Immature natural killer cell (primary cell): ENCODE measurements at regions not wholly inside any gene's neighbourhood (a gene's known extent, or its start where the extent isn't known, plus 50 kb on each side); places are given as distances from the start of the nearest gene placed in this dataset.

Source experiments
- DNase-seq, 3 donors: peaks; one replicate each; pipeline ENCODE4 v3.0.0; 2022; ENCODE audit warnings: mixed read lengths in 1 of 3
- H3K27ac Mint-ChIP-seq, 6 donors: one replicate each; pipeline ENCODE4 v1.8.0; 2020; ENCODE audit warnings: mixed read lengths in 6 of 6, mild to moderate bottlenecking in 5 of 6, inconsistent platforms in 4 of 6, moderate library complexity in 3 of 6
- H3K27me3 Mint-ChIP-seq, 3 donors: one replicate each; pipeline ENCODE4 v1.8.0; 2020 to 2021; ENCODE audit warnings: low read depth in 3 of 3, mild to moderate bottlenecking in 3 of 3, mixed read lengths in 3 of 3, moderate library complexity in 3 of 3, inconsistent platforms in 1 of 3
- H3K36me3 Mint-ChIP-seq, 3 donors: one replicate each; pipeline ENCODE4 v1.8.0; 2020; ENCODE audit warnings: mixed read lengths in 3 of 3, inconsistent platforms in 2 of 3, mild to moderate bottlenecking in 2 of 3
- H3K4me1 Mint-ChIP-seq, 2 donors: one replicate each; pipeline ENCODE4 v1.8.0; 2020; ENCODE audit warnings: inconsistent platforms in 2 of 2, mild to moderate bottlenecking in 2 of 2, mixed read lengths in 2 of 2, moderate library complexity in 1 of 2
- H3K4me3 Mint-ChIP-seq, 5 donors: one replicate each; pipeline ENCODE4 v1.8.0; 2020; ENCODE audit warnings: mild to moderate bottlenecking in 5 of 5, mixed read lengths in 5 of 5, inconsistent platforms in 3 of 5, moderate library complexity in 3 of 5
- H3K9me3 Mint-ChIP-seq, 6 donors: one replicate each; pipeline ENCODE4 v1.8.0; 2020; ENCODE audit warnings: mild to moderate bottlenecking in 6 of 6, mixed read lengths in 6 of 6, inconsistent platforms in 4 of 6, moderate library complexity in 3 of 6

GRCh38 chr6:139920776-139921100, 546.3 kb upstream of the CITED2 start:
- no peaks in the 10 kb centered on the region for H3K4me1 Mint-ChIP-seq
- H3K9me3 Mint-ChIP-seq: no peaks in the 10 kb centered on the region
- peaks cover 0 to 12% (median 5%) of the 10 kb centered on the region in 3 donors for H3K27me3 Mint-ChIP-seq
- H3K4me3 Mint-ChIP-seq: no peak overlapping the region
- H3K36me3 Mint-ChIP-seq: no peaks in the 10 kb centered on the region
- DNase-seq: no peak
- H3K27ac Mint-ChIP-seq: no peak overlapping the region

- H3K36me3 Mint-ChIP-seq: no peaks in the 10 kb centered on the region
- H3K4me3 Mint-ChIP-seq: no peak overlapping the region
- no peaks in the 10 kb centered on the region for H3K9me3 Mint-ChIP-seq
- H3K27ac Mint-ChIP-seq: no peak overlapping the region
- no peak for DNase-seq
- H3K4me1 Mint-ChIP-seq: no peaks in the 10 kb centered on the region
- H3K27me3 Mint-ChIP-seq: peaks cover 0 to 12% (median 3%) of the 10 kb centered on the region in 3 donors
These were observed 545.8 kb upstream of the CITED2 start for GRCh38 chr6:139920027-139920775.

GRCh38 chr6:139919107-139920026, 544.9 kb upstream of the CITED2 start:
- Mint-ChIP-seq H3K9me3 (no peaks in the 10 kb centered on the region), H3K4me3 (no peak overlapping the region), H3K36me3 (no peaks in the 10 kb centered on the region), H3K4me1 (no peaks in the 10 kb centered on the region), H3K27ac (no peak overlapping the region), H3K27me3 (peaks cover 0 to 12% (median 3%) of the 10 kb centered on the region in 3 donors)
- DNase-seq: no peak

- peaks cover 0 to 12% (median 3%) of the 10 kb centered on the region in 3 donors for H3K27me3 Mint-ChIP-seq
- no peak overlapping the region for H3K27ac Mint-ChIP-seq
- H3K9me3 Mint-ChIP-seq: no peaks in the 10 kb centered on the region
- DNase-seq: no peak
- no peaks in the 10 kb centered on the region for H3K4me1 Mint-ChIP-seq
- no peak overlapping the region for H3K4me3 Mint-ChIP-seq
- no peaks in the 10 kb centered on the region for H3K36me3 Mint-ChIP-seq
These were observed 543.6 kb upstream of the CITED2 start for GRCh38 chr6:139917951-139918630.

- Mint-ChIP-seq H3K27me3 (peaks cover 0 to 10% (median 0%) of the 10 kb centered on the region in 3 donors), H3K27ac (no peak overlapping the region), H3K36me3 (no peaks in the 10 kb centered on the region), H3K9me3 (no peaks in the 10 kb centered on the region), H3K4me3 (no peak overlapping the region), H3K4me1 (no peaks in the 10 kb centered on the region)
- DNase-seq: no peak
These were observed 540.5 kb upstream of the CITED2 start for GRCh38 chr6:139914910-139915309.

- no peak overlapping the region for H3K27ac Mint-ChIP-seq
- H3K36me3 Mint-ChIP-seq: no peaks in the 10 kb centered on the region
- peaks cover 0 to 4% (median 0%) of the 10 kb centered on the region in 3 donors for H3K27me3 Mint-ChIP-seq
- no peak for DNase-seq
- no peak overlapping the region for H3K4me3 Mint-ChIP-seq
- no peaks in the 10 kb centered on the region for H3K4me1 Mint-ChIP-seq
- H3K9me3 Mint-ChIP-seq: no peaks in the 10 kb centered on the region
These were observed 538.4 kb upstream of the CITED2 start for GRCh38 chr6:139912735-139913400.

GRCh38 chr6:139909992-139910391, 535.5 kb upstream of the CITED2 start:
- Mint-ChIP-seq H3K27ac (no peak overlapping the region), H3K4me1 (no peaks in the 10 kb centered on the region), H3K27me3 (no peaks in the 10 kb centered on the region), H3K36me3 (no peaks in the 10 kb centered on the region), H3K4me3 (no peak overlapping the region), H3K9me3 (no peaks in the 10 kb centered on the region)
- no peak for DNase-seq

GRCh38 chr6:139905404-139906052, 531.1 kb upstream of the CITED2 start:
- Mint-ChIP-seq H3K9me3 (no peaks in the 10 kb centered on the region), H3K4me3 (no peak overlapping the region), H3K4me1 (peaks cover 9 to 10% of the 10 kb centered on the region in 2 donors), H3K36me3 (no peaks in the 10 kb centered on the region), H3K27me3 (no peaks in the 10 kb centered on the region), H3K27ac (no peak overlapping the region)
- no peak for DNase-seq

GRCh38 chr6:139904568-139904967, 530.1 kb upstream of the CITED2 start:
- Mint-ChIP-seq H3K4me1 (peaks cover 9 to 10% of the 10 kb centered on the region in 2 donors), H3K9me3 (no peaks in the 10 kb centered on the region), H3K27me3 (no peaks in the 10 kb centered on the region), H3K27ac (no peak overlapping the region), H3K36me3 (no peaks in the 10 kb centered on the region), H3K4me3 (no peak overlapping the region)
- no peak for DNase-seq

- Mint-ChIP-seq H3K27me3 (no peaks in the 10 kb centered on the region), H3K27ac (no peak overlapping the region), H3K4me3 (no peak overlapping the region), H3K9me3 (no peaks in the 10 kb centered on the region), H3K4me1 (peaks cover 9 to 10% of the 10 kb centered on the region in 2 donors), H3K36me3 (no peaks in the 10 kb centered on the region)
- no peak for DNase-seq
These were observed 529.7 kb upstream of the CITED2 start for GRCh38 chr6:139904158-139904533.

GRCh38 chr6:139903411-139904157, 529.1 kb upstream of the CITED2 start:
- DNase-seq: peak in 1 of 3 donors; percentile 5
- Mint-ChIP-seq H3K9me3 (no peaks in the 10 kb centered on the region), H3K36me3 (no peaks in the 10 kb centered on the region), H3K27me3 (no peaks in the 10 kb centered on the region), H3K4me1 (peaks cover 9 to 10% of the 10 kb centered on the region in 2 donors), H3K4me3 (peak overlapping the region in 1 of 5 donors; percentile 0), H3K27ac (peak overlapping the region in 3 of 6 donors; percentile 5 to 8 (median 8))

GRCh38 chr6:139895205-139895793, 520.9 kb upstream of the CITED2 start:
- no peak for DNase-seq
- Mint-ChIP-seq H3K27ac (no peak overlapping the region), H3K4me3 (no peak overlapping the region), H3K9me3 (no peaks in the 10 kb centered on the region), H3K4me1 (no peaks in the 10 kb centered on the region), H3K36me3 (no peaks in the 10 kb centered on the region), H3K27me3 (no peaks in the 10 kb centered on the region)
